Right cardiac atrium (tissue), 5 donors: ENCODE measurements at regions not wholly inside any gene's neighbourhood (a gene's known extent, or its start where the extent isn't known, plus 50 kb on each side); places are given as distances from the start of the nearest gene placed in this dataset.
A peak's percentile ranks its signal among the peaks of the same experiment; 100 is the strongest.

ENCODE experiments used
- ATAC-seq, 2 donors: fragments of 200-7000 bp; cut with Tn5 transposase; one replicate each; pipeline versions ENCODE4 v1.8.0 to v1.9.1; 2020; ENCODE audit warnings: moderate library complexity in 2 of 2, mild to moderate bottlenecking in 1 of 2
- DNase-seq, 3 donors: peaks; one replicate each; pipeline ENCODE4 v3.0.0-alpha.2; 2020
- H3K27ac ChIP-seq: one replicate; pipeline ENCODE4 v1.5.1; 2013; ENCODE audit warnings: mild to moderate bottlenecking, low read length, control low read depth, moderate library complexity
- H3K27me3 ChIP-seq: one replicate; pipeline ENCODE4 v1.6.1; 2013; ENCODE audit not compliant: control insufficient read depth, insufficient read depth
- H3K4me1 ChIP-seq: one replicate; pipeline ENCODE4 v1.6.1; 2013; ENCODE audit warnings: low read length; ENCODE audit not compliant: control insufficient read depth, insufficient read depth
- H3K4me3 ChIP-seq: one replicate; pipeline ENCODE4 v1.5.1; 2013; ENCODE audit warnings: low read length, control low read depth
- H3K9me3 ChIP-seq: one replicate; pipeline ENCODE4 v1.6.1; 2013; ENCODE audit warnings: low read length; ENCODE audit not compliant: control insufficient read depth
- WGBS: extraction: QIAGEN DNeasy Blood & Tissue Kit; methylation state at CpG from one replicate; pipeline ENCODE4 v1.1.7; 2013; 5-methylcytosine and 5-hydroxymethylcytosine counted together
- intact Hi-C, 4 donors: fragments of 100-400 bp; cut with DNase I; formaldehyde crosslinking; loops; one replicate each; pipeline versions ENCODE4 v1.11.0 to v1.14.0; 2022 to 2023
- donor health status: healthy with polysubstance abuse.
- donor health status: DM: no; HTN: yes; CAD: no.
- donor health status: DM: no; HTN: no; CAD: no.
- donor health status: DM: no; HTN: yes; CAD: no; lungs with severe emphysema.
- donor health status: DM: yes; HTN: yes; CAD: no.

- intact Hi-C loops = no loop called here
- Histone ChIP-seq H3K4me3 (no peak overlapping the region), H3K4me1 (peaks cover 2% of the 10 kb centered on the region), H3K27ac (peak overlapping the region; percentile 64), H3K9me3 (no peaks in the 10 kb centered on the region), H3K27me3 (no peaks in the 10 kb centered on the region)
- WGBS = 58% methylated on average over 3 of the region's 3 CpGs
- ATAC-seq (peak in 1 of 2 donors; percentile 57), DNase-seq (peak; percentile 52 to 76 (median 56))
These were observed 93.0 kb upstream of the IGSF10 start for GRCh38 chr3:151553888-151554287.

- H3K9me3 ChIP-seq = no peaks in the 10 kb centered on the region
- H3K4me3 ChIP-seq = no peak overlapping the region
- peaks cover 2% of the 10 kb centered on the region for H3K4me1 ChIP-seq
- intact Hi-C loops = no loop called here
- H3K27ac ChIP-seq = no peak overlapping the region
- 76% methylated on average over 2 of the region's 2 CpGs for WGBS
- H3K27me3 ChIP-seq = no peaks in the 10 kb centered on the region
- no peak for ATAC-seq
- no peak for DNase-seq
These were observed 91.7 kb upstream of the IGSF10 start for GRCh38 chr3:151552589-151552988.

- WGBS = 60% methylated on average over 5 of the region's 5 CpGs
- H3K27me3 ChIP-seq = no peaks in the 10 kb centered on the region
- DNase-seq = peak in 1 of 3 donors; percentile 66
- peak; percentile 43 to 78 for ATAC-seq
- H3K4me1 ChIP-seq = peaks cover 2% of the 10 kb centered on the region
- intact Hi-C loops = no loop called here
- no peak overlapping the region for H3K4me3 ChIP-seq
- no peaks in the 10 kb centered on the region for H3K9me3 ChIP-seq
- peak overlapping the region; percentile 47 for H3K27ac ChIP-seq
These were observed 89.8 kb upstream of the IGSF10 start for GRCh38 chr3:151550642-151551041.

GRCh38 chr3:151550025-151550618 lies 89.3 kb upstream of the IGSF10 start:
- peak in 1 of 2 donors; percentile 49 for ATAC-seq
- no peaks in the 10 kb centered on the region for H3K9me3 ChIP-seq
- H3K4me3 ChIP-seq = no peak overlapping the region
- peaks cover 2% of the 10 kb centered on the region for H3K4me1 ChIP-seq
- intact Hi-C loops = no loop called here
- no peak for DNase-seq
- no peaks in the 10 kb centered on the region for H3K27me3 ChIP-seq
- H3K27ac ChIP-seq = no peak overlapping the region
- 54% methylated on average over 4 of the region's 4 CpGs for WGBS

- peaks cover 2% of the 10 kb centered on the region for H3K4me1 ChIP-seq
These were observed 87.3 kb upstream of the IGSF10 start for GRCh38 chr3:151548195-151548594.

GRCh38 chr3:151544164-151544548 lies 83.3 kb upstream of the IGSF10 start:
- ATAC-seq = no peak
- H3K4me1 ChIP-seq = no peaks in the 10 kb centered on the region

More at GRCh38 chr3:151548195-151548594, 87.3 kb upstream of the IGSF10 start:
- Histone ChIP-seq H3K9me3 (no peaks in the 10 kb centered on the region), H3K27me3 (no peaks in the 10 kb centered on the region), H3K4me3 (no peak overlapping the region), H3K27ac (peak overlapping the region; percentile 21)
- no peak for DNase-seq
- 50% methylated on average over 2 of the region's 2 CpGs for WGBS
- ATAC-seq = peak; percentile 31 to 81
- intact Hi-C loops = no loop called here

GRCh38 chr3:151541178-151541577 lies 80.3 kb upstream of the IGSF10 start:
- H3K4me3 ChIP-seq = no peak overlapping the region
- DNase-seq (no peak), ATAC-seq (no peak)
- no peaks in the 10 kb centered on the region for H3K4me1 ChIP-seq
- no peaks in the 10 kb centered on the region for H3K27me3 ChIP-seq
- intact Hi-C loops = no loop called here
- H3K9me3 ChIP-seq = no peaks in the 10 kb centered on the region
- no peak overlapping the region for H3K27ac ChIP-seq

More at GRCh38 chr3:151544164-151544548, 83.3 kb upstream of the IGSF10 start:
- Histone ChIP-seq H3K27me3 (no peaks in the 10 kb centered on the region), H3K27ac (no peak overlapping the region), H3K9me3 (no peaks in the 10 kb centered on the region), H3K4me3 (no peak overlapping the region)
- intact Hi-C loops = no loop called here
- DNase-seq = no peak

- peak overlapping the region; percentile 17 for H3K27ac ChIP-seq
- ATAC-seq (no peak), DNase-seq (no peak)
- intact Hi-C loops = no loop called here
- no peak overlapping the region for H3K4me3 ChIP-seq
- no peaks in the 10 kb centered on the region for H3K4me1 ChIP-seq
- 79% methylated on average over 3 of the region's 3 CpGs for WGBS
- no peaks in the 10 kb centered on the region for H3K9me3 ChIP-seq
- no peaks in the 10 kb centered on the region for H3K27me3 ChIP-seq
These were observed 78.7 kb upstream of the IGSF10 start for GRCh38 chr3:151539599-151539998.

- WGBS = 31% methylated on average over 15 of the region's 15 CpGs
- peak; percentile 26 to 74 (median 26) for DNase-seq
- Histone ChIP-seq H3K27ac (no peak overlapping the region), H3K4me1 (no peaks in the 10 kb centered on the region), H3K27me3 (no peaks in the 10 kb centered on the region), H3K4me3 (peak overlapping the region; percentile 4), H3K9me3 (no peaks in the 10 kb centered on the region)
- intact Hi-C loops = no loop called here
- peak; percentile 55 to 87 for ATAC-seq
These were observed 77.9 kb upstream of the IGSF10 start for GRCh38 chr3:151538456-151539393.

- WGBS = 49% methylated on average over 3 of the region's 3 CpGs
These were observed 76.9 kb upstream of the IGSF10 start for GRCh38 chr3:151537726-151538125.

GRCh38 chr3:151526757-151527156 lies 65.9 kb upstream of the IGSF10 start:
- 84% methylated on average over 2 of the region's 2 CpGs for WGBS
- DNase-seq (no peak), ATAC-seq (no peak)
- intact Hi-C loops = no loop called here
- H3K4me1 ChIP-seq = no peaks in the 10 kb centered on the region
- no peak overlapping the region for H3K4me3 ChIP-seq
- no peaks in the 10 kb centered on the region for H3K9me3 ChIP-seq
- no peak overlapping the region for H3K27ac ChIP-seq
- H3K27me3 ChIP-seq = no peaks in the 10 kb centered on the region

More at GRCh38 chr3:151537726-151538125, 76.9 kb upstream of the IGSF10 start:
- no peak overlapping the region for H3K4me3 ChIP-seq
- no peaks in the 10 kb centered on the region for H3K4me1 ChIP-seq
- H3K9me3 ChIP-seq = no peaks in the 10 kb centered on the region
- intact Hi-C loops = no loop called here
- ATAC-seq (peak in 1 of 2 donors; percentile 43), DNase-seq (no peak)
- H3K27me3 ChIP-seq = no peaks in the 10 kb centered on the region
- H3K27ac ChIP-seq = peak overlapping the region; percentile 50
